ENCODE measurements at regions not wholly inside any gene's neighbourhood (a gene's known extent, or its start where the extent isn't known, plus 50 kb on each side); places are given as distances from the start of the nearest gene placed in this dataset.

DNA sequence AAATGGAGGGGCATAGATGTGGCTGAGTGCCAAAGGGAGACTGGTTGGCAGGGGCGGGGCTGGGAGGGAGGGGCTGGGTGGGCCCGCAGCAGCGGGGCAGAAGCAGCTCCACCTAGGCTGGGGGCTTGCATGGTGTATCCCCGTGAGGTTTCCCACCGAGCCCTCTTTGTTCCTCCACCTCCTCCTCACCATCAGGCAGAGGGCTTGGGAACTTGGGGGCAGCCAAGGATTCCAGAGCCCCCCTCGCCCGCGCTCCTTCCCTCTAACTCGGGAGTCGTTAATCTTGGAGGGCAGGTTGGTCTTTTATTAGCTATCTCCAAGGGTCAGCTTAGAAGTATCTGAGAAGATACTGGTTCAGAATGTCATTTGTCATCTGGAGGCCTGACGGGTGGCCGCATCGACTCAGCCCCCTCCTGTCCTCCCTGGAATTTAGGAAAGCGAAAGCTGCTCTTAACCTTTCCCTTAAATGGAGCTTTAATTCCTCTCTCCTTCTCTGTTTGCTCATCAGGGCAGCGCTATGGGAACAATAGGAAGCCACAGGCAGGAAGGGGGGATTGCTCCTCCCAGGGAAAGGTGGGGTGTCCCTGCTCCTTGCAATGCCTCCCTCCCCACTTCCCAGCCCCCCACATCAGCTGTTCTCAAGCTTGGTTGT lies 274.3 kb upstream of the XYLT1 start:
- TF ChIP-seq GATA2 (IDR thresholded peaks at IDR 0.05; ENCODE audit: low read depth, low read length) (no peak), GATA3 (IDR thresholded peaks at IDR 0.05; ENCODE audit: low read depth, low read length) (no peak)

- no peak for TF ChIP-seq GATA3 (IDR thresholded peaks at IDR 0.05; ENCODE audit: low read depth, low read length)
- no peak for TF ChIP-seq GATA2 (IDR thresholded peaks at IDR 0.05; ENCODE audit: low read depth, low read length)
Observed at GRCh38 chr16:17743578-17743977, 272.8 kb upstream of the XYLT1 start.

- TF ChIP-seq GATA2 (IDR thresholded peaks at IDR 0.05; ENCODE audit: low read depth, low read length) (no peak), GATA3 (IDR thresholded peaks at IDR 0.05; ENCODE audit: low read depth, low read length) (no peak)
Observed at GRCh38 chr16:17743158-17743557, 272.4 kb upstream of the XYLT1 start.

- TF ChIP-seq GATA3 (IDR thresholded peaks at IDR 0.05; ENCODE audit: low read depth, low read length) (no peak), GATA2 (IDR thresholded peaks at IDR 0.05; ENCODE audit: low read depth, low read length) (no peak)
Observed at GRCh38 chr16:17729820-17730219, 259.1 kb upstream of the XYLT1 start.

DNA sequence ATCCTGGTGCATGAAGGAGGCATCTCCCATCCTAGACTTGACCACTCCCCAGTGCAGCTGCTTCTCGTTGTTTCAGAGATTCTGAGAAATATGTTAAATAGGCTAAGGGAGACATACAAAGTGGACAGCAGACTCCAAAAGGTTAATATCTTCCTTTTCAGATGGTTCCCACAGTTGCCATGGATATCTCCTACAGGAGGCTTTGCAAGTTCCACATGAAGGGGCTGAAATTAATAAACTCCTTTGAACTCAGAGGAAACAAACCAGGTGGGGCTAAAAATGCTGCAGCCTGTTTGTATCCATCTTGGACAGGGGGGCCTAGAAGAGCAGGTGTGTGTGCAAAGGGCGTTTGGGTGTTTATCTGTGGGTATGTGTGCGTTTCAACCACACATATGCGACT lies 257.4 kb upstream of the XYLT1 start:
- no peak for TF ChIP-seq GATA3 (IDR thresholded peaks at IDR 0.05; ENCODE audit: low read depth, low read length)
- TF ChIP-seq GATA2 (IDR thresholded peaks at IDR 0.05; ENCODE audit: low read depth, low read length): no peak

DNA sequence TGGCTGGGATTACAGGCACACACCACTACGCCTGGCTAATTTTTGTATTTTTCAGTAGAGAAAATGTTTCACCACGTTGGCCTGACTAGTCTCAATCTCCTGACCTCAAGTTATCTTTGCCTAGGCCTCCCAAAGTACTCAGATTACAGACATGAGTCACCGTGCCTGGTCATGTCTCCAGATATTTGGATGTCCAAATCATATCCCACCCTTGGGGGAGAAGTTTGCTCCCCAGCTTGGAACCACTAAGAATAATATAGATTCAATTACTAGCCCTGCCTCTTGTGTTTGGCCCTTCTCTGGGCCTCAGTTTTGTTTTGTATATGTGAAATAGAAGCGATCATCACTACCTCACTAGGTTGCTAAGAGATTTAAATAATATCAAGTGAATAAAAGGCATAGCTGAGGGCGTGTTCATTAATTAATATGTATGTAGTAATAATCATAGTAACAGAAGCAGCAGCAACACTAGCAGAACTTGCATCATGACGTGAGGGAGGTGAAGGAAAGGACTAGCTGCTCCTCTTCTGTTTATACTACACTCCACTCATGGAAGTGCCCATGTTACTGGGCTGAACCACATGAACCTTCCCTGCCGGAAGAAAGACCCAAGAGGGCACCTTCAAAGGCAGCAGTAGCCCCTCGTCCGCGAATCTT lies 253.6 kb upstream of the XYLT1 start:
- TF ChIP-seq GATA2 (IDR thresholded peaks at IDR 0.05; ENCODE audit: low read depth, low read length) (no peak), GATA3 (IDR thresholded peaks at IDR 0.05; ENCODE audit: low read depth, low read length) (no peak)

- TF ChIP-seq GATA3 (IDR thresholded peaks at IDR 0.05; ENCODE audit: low read depth, low read length) (no peak), GATA2 (IDR thresholded peaks at IDR 0.05; ENCODE audit: low read depth, low read length) (no peak)
Observed at GRCh38 chr16:17723531-17724134, 252.9 kb upstream of the XYLT1 start.

DNA sequence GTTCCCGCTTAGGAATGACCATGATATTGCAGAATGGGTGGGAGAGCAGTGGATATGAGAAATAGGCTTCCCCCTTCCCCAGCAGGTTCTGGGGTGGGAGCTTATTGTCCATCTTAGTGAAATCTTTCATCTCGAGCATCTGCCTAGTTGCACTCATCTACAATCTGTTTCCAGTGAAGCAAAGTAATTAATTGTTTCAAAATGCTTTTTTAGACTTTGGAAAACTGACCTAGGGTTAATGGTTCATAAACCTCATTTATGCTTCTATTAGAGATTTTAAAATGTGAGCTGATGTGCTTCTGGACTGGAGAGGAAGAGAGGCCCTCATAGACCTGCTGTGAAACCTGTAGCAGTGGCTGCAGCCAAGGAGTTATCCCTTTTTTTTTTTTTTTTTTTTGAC lies 247.7 kb upstream of the XYLT1 start:
- TF ChIP-seq GATA3 (IDR thresholded peaks at IDR 0.05; ENCODE audit: low read depth, low read length) (no peak), GATA2 (IDR thresholded peaks at IDR 0.05; ENCODE audit: low read depth, low read length) (no peak)

DNA sequence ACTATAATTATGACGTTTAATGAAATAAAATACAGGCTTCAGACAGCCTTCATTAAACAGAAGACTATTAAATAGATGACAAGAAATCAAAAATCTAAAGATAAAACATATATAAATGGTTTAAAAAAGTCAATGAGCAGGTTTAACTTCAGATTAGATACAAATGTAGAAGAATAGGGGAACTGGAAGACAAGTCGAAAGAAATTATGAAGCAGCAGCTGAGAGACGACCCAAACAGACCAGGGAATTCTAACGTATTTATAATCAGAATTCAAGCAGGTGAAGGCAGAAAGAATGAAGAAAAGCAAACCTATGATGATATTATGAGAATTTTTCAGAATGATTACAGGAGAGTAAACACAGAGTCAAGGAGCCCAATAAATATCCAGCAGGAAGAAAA lies 235.1 kb upstream of the XYLT1 start:
- TF ChIP-seq GATA2 (IDR thresholded peaks at IDR 0.05; ENCODE audit: low read depth, low read length) (no peak), GATA3 (IDR thresholded peaks at IDR 0.05; ENCODE audit: low read depth, low read length) (no peak)

DNA sequence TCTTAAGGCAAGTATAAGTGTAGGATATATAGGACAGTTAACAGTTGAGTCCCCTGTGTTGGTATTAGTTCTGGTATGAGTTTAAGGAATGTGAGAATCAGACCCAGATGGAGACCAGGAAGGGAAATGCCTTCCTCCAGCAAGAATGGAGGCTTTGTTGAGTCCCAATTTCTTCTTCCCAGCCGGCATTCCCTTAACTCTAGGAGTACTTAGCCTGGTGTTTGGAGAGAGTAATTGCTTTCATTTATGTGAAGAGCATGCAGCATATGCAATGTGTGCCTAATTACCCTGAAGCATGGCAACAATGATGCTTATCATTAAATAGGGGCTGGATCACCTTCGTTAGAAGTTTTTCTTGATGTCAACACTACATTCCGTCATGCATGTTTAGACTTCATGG lies 225.9 kb upstream of the XYLT1 start:
- no peak for TF ChIP-seq GATA3 (IDR thresholded peaks at IDR 0.05; ENCODE audit: low read depth, low read length)
- TF ChIP-seq GATA2 (IDR thresholded peaks at IDR 0.05; ENCODE audit: low read depth, low read length): no peak

DNA sequence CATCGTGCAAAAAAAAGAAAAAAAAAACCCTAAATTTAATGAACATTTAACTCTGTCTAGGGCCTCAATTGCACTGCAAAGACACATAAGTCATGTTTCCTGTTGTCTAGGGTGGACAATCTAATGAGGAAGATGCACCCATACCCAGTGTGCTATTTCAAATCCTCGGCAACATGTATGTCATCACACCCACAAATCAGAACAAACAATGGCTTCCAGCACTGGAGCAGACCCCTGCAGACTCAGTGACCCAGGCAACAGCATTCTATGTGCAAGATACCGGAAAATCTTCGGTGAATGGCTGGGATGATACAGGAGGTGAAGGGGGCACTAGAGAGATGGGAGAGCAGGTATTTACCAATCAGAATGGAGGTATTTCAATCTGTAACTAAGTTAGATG lies 221.7 kb upstream of the XYLT1 start:
- no peak for TF ChIP-seq GATA3 (IDR thresholded peaks at IDR 0.05; ENCODE audit: low read depth, low read length)
- no peak for TF ChIP-seq GATA2 (IDR thresholded peaks at IDR 0.05; ENCODE audit: low read depth, low read length)

DNA sequence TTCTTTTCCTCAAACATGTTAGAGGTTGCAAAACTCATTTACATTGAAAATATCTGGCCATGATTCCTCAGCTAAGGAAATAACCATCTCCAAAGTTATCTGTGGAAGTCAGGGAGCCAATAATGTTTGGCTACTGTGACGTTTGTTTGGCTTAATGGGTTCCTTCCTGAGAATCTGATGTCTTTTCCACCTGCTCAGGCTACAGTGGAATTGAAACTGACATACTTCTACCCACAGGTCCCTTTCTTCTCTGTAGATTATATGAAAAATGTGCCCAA lies 221.1 kb upstream of the XYLT1 start:
- TF ChIP-seq GATA3 (IDR thresholded peaks at IDR 0.05; ENCODE audit: low read depth, low read length): no peak
- TF ChIP-seq GATA2 (IDR thresholded peaks at IDR 0.05; ENCODE audit: low read depth, low read length): no peak

GRCh38 chr16:17691106-17691898 lies 220.5 kb upstream of the XYLT1 start:
- TF ChIP-seq GATA3 (IDR thresholded peaks at IDR 0.05; ENCODE audit: low read depth, low read length) (no peak), GATA2 (IDR thresholded peaks at IDR 0.05; ENCODE audit: low read depth, low read length) (no peak)

DNA sequence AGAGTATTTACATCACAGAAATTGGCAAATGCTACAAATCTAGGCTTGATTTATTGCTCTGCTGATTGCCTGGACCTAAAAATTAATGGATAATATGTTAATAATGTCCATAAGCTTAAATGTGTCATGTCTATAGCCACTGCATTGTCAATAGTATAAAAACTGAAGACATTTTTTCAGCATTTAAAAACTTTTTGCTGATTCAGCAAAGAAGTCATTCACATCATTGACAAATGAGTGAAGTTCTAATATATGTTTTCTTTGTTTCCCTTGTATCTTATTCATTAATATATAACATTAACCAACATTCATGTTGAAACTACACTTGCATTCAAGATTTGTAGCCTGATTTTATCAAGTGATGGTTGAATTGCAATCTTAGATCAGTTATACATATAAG lies 214.7 kb upstream of the XYLT1 start:
- TF ChIP-seq GATA3 (IDR thresholded peaks at IDR 0.05; ENCODE audit: low read depth, low read length) (no peak), GATA2 (IDR thresholded peaks at IDR 0.05; ENCODE audit: low read depth, low read length) (no peak)

DNA sequence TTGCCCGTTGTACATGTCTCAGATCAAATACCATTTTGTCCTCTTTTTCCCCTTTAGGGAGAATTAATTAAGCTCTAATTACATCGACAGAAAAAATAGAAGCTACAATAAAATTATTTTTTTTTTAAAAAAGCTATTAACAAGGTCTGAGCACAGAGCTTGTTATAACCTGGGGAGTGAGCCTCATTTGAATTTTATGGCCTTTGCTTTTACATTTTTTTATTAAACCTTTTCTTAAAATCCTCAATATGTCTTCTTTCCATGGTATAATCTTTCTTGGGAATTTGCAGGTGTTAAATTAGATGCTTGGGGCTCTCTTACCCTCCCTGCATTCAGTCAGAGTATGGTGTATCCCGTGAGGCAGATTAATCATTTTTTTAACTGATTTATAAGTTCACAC lies 212.5 kb upstream of the XYLT1 start:
- no peak for TF ChIP-seq GATA2 (IDR thresholded peaks at IDR 0.05; ENCODE audit: low read depth, low read length)
- no peak for TF ChIP-seq GATA3 (IDR thresholded peaks at IDR 0.05; ENCODE audit: low read depth, low read length)
